HUDEP-2 (cell line): ENCODE measurements at regions not wholly inside any gene's neighbourhood (a gene's known extent, or its start where the extent isn't known, plus 50 kb on each side); places are given as distances from the start of the nearest gene placed in this dataset.

Source experiments
- DNase-seq, 76 experiments: peaks; one replicate each; lab custom pipeline; 2025; ENCODE audit not compliant: unreplicated experiment in 76 of 76; lab: John Stamatoyannopoulos, UW

- no peak for DNase-seq
Measured at GRCh38 chr2:80778704-80779103, 474.2 kb upstream of the LRRTM1 start.

- no peak for DNase-seq
Measured at GRCh38 chr2:80748592-80748991, 444.0 kb upstream of the LRRTM1 start.

GRCh38 chr2:80737047-80737446 lies 432.5 kb upstream of the LRRTM1 start:
- no peak for DNase-seq

- DNase-seq, result no peak
Measured at GRCh38 chr2:80725001-80725400, 420.4 kb upstream of the LRRTM1 start.

GRCh38 chr2:80722803-80723202 lies 418.3 kb upstream of the LRRTM1 start:
- DNase-seq, result no peak

DNA sequence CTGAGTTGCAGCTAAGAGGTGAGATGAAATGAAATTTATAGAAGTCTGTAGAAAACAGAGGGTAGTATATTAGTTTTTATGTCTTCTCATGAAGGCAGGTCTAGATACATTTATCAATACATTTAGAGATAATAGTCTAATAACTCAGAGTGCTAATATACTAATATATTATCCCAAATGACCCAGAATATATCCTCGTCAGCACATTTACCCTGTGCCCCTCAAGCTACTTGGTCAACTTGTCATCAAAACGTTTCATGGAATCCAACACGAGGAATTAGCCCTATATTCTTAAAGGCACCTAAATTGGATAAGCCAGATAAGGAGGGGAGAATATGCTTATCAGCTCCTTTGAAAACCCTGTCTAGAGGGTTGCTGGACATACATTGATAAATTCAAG lies 415.1 kb upstream of the LRRTM1 start:
- no peak for DNase-seq

GRCh38 chr2:80715433-80715832 lies 410.9 kb upstream of the LRRTM1 start:
- no peak for DNase-seq

GRCh38 chr2:80711915-80712314 lies 407.4 kb upstream of the LRRTM1 start:
- DNase-seq, result no peak

- DNase-seq, result no peak
Measured at GRCh38 chr2:80706951-80707350, 402.4 kb upstream of the LRRTM1 start.

DNA sequence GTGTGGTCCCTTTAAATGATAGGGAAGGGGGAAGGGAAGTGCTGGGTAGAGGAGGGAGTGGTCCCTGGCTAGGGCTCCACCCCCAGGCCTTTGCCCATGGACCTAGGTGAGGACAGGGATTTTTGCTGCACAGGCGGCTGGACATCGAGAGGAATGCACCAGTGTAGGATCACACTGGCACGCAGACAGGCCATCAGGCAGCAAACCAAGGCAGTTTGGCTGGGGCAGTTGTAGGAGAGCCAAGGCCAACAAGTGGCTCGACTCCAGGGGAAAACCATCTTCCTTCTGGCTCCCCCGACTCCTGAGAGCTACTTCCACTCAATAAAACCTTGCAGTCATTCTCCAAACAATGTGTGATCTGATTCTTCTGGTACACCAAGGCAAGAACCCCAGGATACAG lies 402.0 kb upstream of the LRRTM1 start:
- no peak for DNase-seq

GRCh38 chr2:80703532-80703931 lies 399.0 kb upstream of the LRRTM1 start:
- no peak for DNase-seq

DNA sequence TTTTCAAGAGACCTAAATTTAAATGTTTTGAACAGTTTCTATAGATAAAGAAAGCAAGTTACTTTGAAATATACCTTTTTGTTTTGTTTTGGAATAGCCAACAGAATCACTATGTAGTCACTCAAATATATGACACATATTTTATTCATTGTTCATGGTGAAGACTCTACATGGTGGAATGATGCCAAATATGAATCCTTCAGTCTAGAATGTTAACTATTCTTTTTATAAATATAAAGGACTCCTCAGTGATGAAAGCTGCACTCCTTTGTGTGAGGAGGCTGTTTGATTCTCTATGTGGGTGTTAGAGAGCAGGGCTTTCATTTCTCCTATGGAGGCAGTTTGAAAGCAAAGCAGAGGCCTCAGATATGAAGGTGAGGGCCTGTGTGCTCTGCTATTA lies 396.4 kb upstream of the LRRTM1 start:
- DNase-seq, result no peak
